ENCODE measurements at regions not wholly inside any gene's neighbourhood (a gene's known extent, or its start where the extent isn't known, plus 50 kb on each side); places are given as distances from the start of the nearest gene placed in this dataset.
"Not testable (repeated sequence)": the region's sequence is repeated elsewhere in the genome, so short reads cannot be mapped to it uniquely, and the experiment has no call there.

- peak; percentile 4 for DNase-seq
Measured at GRCh38 chr4:33649015-33649414, 2595.3 kb downstream of the ARAP2 start.

- DNase-seq = no peak
Measured at GRCh38 chr4:33649471-33649870, 2594.8 kb downstream of the ARAP2 start.

- DNase-seq = no peak
Measured at GRCh38 chr4:33650036-33650435, 2594.3 kb downstream of the ARAP2 start.

- DNase-seq = no peak
Measured at GRCh38 chr4:33658971-33659370, 2585.3 kb downstream of the ARAP2 start.

- DNase-seq = no peak
Measured at GRCh38 chr4:33661636-33662035, 2582.7 kb downstream of the ARAP2 start.

GRCh38 chr4:33685939-33686338 is 2558.4 kb downstream of the ARAP2 start:
- DNase-seq = no peak

- DNase-seq = no peak
Measured at GRCh38 chr4:33696041-33696440, 2548.3 kb downstream of the ARAP2 start.

GRCh38 chr4:33696586-33696985 is 2547.7 kb downstream of the ARAP2 start:
- DNase-seq = no peak

GRCh38 chr4:33709247-33709646 is 2535.1 kb downstream of the ARAP2 start:
- DNase-seq = no peak

- DNase-seq = no peak
Measured at GRCh38 chr4:33711826-33712225, 2532.5 kb downstream of the ARAP2 start.

GRCh38 chr4:33714971-33715370 is 2529.3 kb downstream of the ARAP2 start:
- no peak for DNase-seq

- DNase-seq = no peak
Measured at GRCh38 chr4:33715841-33716395, 2528.4 kb downstream of the ARAP2 start.

GRCh38 chr4:33722254-33722653 is 2522.1 kb downstream of the ARAP2 start:
- DNase-seq = no peak

- DNase-seq = peak; percentile 28
Measured at GRCh38 chr4:33722800-33723516, 2521.4 kb downstream of the ARAP2 start.

GRCh38 chr4:33724685-33725084 is 2519.6 kb downstream of the ARAP2 start:
- DNase-seq = no peak

GRCh38 chr4:33725861-33726260 is 2518.5 kb downstream of the ARAP2 start:
- DNase-seq = no peak

GRCh38 chr4:33737726-33738125 is 2506.6 kb downstream of the ARAP2 start:
- DNase-seq = no peak

GRCh38 chr4:33739884-33740632 is 2504.3 kb downstream of the ARAP2 start:
- no peak for DNase-seq

- not testable (repeated sequence) for DNase-seq
Measured at GRCh38 chr4:33740871-33741270, 2503.4 kb downstream of the ARAP2 start.

GRCh38 chr4:33746979-33747378 is 2497.3 kb downstream of the ARAP2 start:
- no peak for DNase-seq

GRCh38 chr4:33751050-33751449 is 2493.3 kb downstream of the ARAP2 start:
- DNase-seq = no peak

- DNase-seq = no peak
Measured at GRCh38 chr4:33772582-33772981, 2471.7 kb downstream of the ARAP2 start.

- DNase-seq = no peak
Measured at GRCh38 chr4:33780952-33781791, 2463.1 kb downstream of the ARAP2 start.
